AML-193 (cell line): ENCODE measurements at regions not wholly inside any gene's neighbourhood (a gene's known extent, or its start where the extent isn't known, plus 50 kb on each side); places are given as distances from the start of the nearest gene placed in this dataset.
"Not testable (repeated sequence)": the region's sequence is repeated elsewhere in the genome, so short reads cannot be mapped to it uniquely, and the experiment has no call there.

ENCODE experiments used
- DNase-seq, 2 experiments: peaks; one replicate each; lab custom pipeline; 2025; lab: John Stamatoyannopoulos, UW

GRCh38 chr15:58295637-58296215 lies 136.1 kb upstream of the LIPC start:
- no peak for DNase-seq

- DNase-seq = no peak
These were observed 135.5 kb upstream of the LIPC start for GRCh38 chr15:58296276-58296675.

- DNase-seq = no peak
These were observed 134.2 kb upstream of the LIPC start for GRCh38 chr15:58297639-58298038.

- no peak for DNase-seq
These were observed 132.6 kb upstream of the LIPC start for GRCh38 chr15:58298879-58299850.

GRCh38 chr15:58302832-58303231 lies 129.0 kb upstream of the LIPC start:
- DNase-seq = no peak

- DNase-seq = no peak
These were observed 128.6 kb upstream of the LIPC start for GRCh38 chr15:58303236-58303635.

- no peak for DNase-seq
These were observed 125.0 kb upstream of the LIPC start for GRCh38 chr15:58306591-58307312.

GRCh38 chr15:58307313-58307961 lies 124.4 kb upstream of the LIPC start:
- no peak for DNase-seq

- no peak for DNase-seq
These were observed 122.9 kb upstream of the LIPC start for GRCh38 chr15:58308742-58309355.

- no peak for DNase-seq
These were observed 121.5 kb upstream of the LIPC start for GRCh38 chr15:58309963-58310928.

- DNase-seq = no peak
These were observed 120.2 kb upstream of the LIPC start for GRCh38 chr15:58311556-58311955.

GRCh38 chr15:58312031-58312430 lies 119.8 kb upstream of the LIPC start:
- DNase-seq = no peak

- no peak for DNase-seq
These were observed 118.5 kb upstream of the LIPC start for GRCh38 chr15:58313304-58313703.

GRCh38 chr15:58313810-58314592 lies 117.8 kb upstream of the LIPC start:
- no peak for DNase-seq

GRCh38 chr15:58314593-58315216 lies 117.1 kb upstream of the LIPC start:
- no peak for DNase-seq

- no peak for DNase-seq
These were observed 113.3 kb upstream of the LIPC start for GRCh38 chr15:58318517-58318916.

- DNase-seq = no peak
These were observed 110.8 kb upstream of the LIPC start for GRCh38 chr15:58321034-58321433.

- no peak for DNase-seq
These were observed 109.5 kb upstream of the LIPC start for GRCh38 chr15:58322253-58322652.

- not testable (repeated sequence) for DNase-seq
These were observed 108.5 kb upstream of the LIPC start for GRCh38 chr15:58323321-58323720.
